ENCODE measurements at regions not wholly inside any gene's neighbourhood (a gene's known extent, or its start where the extent isn't known, plus 50 kb on each side); places are given as distances from the start of the nearest gene placed in this dataset.

DNA sequence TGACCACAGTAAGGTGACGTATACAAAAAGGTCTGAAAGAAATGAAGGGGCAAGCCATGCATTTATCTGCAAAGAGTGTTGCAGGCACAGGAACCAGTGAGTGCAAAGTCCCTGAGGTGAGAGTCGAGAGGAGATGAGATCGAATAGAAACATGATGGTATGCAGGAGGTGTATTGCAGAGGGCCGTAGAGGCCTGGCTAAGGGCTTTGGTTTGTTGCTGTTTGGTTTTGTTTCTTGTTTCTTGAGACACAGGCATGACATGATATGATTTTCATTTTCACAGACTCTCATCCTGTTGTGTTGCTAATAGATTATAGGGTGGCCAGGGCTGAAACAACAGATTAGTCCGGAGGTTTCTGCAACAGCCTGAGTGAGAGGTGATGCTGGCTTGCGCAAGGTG, 80.4 kb downstream of the HSPH1 start:
- DNase-seq = no peak

DNA sequence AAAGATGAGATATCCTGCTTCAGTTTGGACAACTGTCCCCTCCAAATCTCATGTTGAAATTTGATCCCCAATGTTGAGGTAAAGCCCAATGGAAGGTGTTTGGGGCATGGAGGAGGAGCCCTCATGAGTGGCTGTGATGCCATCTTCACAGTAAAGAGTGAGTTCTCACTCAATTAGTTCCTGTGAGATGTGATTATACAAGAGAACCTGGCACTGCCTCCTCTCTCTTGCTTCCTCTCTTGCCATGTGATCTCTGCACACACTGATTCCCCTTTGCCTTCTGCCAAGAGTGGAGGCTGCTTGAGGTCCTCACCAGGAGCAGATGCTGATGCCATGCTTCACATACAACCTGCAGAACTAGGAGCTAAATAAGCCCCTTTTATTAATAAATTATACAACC, 86.9 kb downstream of the HSPH1 start:
- no peak for DNase-seq

DNA sequence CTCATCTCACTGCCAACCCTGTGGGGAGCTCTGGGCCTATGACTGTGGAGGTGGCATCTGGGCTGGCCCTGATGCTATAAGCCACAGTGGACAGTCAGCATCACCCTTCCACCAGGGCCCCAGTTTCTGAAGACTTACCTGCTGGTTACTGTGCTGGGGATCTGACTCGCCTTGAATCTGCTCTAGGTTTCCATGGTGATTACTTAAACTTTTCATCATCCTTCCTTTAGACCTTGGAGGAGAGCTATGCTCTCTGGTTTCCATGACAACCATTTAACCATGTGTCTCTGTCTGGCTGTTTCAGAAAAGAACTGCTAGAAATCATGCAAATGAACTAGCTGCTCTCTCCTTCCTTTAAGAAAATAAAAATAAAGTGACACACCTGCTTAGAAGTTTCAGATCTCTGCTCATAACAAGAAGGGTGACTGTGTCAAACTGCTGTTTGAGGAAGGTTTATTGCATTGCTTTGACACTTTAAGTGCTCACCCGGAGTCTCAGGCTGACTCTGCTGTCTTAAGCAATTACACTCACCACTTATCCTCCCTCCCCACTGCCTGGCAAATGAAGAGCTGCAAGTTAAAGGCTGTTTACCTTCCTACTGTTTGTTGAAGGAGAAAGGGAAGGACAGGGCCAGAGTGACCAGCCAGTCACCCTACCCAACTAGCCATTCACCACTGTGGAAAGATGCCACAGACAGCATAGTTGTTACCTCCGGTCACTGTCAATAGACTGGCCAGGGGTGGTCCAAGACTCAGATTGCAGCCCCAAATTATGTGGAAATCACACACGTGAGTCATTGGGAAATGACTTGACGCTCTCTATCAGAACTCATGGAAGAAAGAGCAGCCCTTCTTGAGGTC, 87.6 kb downstream of the HSPH1 start:
- DNase-seq = no peak

DNA sequence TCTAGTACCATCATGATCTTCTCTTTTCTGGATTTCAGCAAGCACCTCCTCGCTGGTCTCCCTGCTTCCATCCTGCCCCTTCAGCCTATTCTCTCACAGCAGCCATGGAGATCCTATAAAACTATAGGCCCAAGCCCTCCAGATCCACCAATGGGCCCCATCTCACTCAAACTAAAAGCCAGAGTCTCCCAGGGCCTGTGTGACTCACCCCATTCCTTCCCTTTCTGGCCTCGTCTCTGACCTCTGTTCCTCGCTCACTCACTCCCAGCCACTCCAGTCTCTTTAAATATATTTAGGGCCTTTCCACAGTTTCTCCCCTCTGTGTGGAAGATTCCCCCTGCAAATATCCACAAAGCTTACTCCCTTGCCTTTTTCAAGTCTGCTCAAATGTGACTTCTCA, 89.7 kb downstream of the HSPH1 start:
- DNase-seq = no peak

DNA sequence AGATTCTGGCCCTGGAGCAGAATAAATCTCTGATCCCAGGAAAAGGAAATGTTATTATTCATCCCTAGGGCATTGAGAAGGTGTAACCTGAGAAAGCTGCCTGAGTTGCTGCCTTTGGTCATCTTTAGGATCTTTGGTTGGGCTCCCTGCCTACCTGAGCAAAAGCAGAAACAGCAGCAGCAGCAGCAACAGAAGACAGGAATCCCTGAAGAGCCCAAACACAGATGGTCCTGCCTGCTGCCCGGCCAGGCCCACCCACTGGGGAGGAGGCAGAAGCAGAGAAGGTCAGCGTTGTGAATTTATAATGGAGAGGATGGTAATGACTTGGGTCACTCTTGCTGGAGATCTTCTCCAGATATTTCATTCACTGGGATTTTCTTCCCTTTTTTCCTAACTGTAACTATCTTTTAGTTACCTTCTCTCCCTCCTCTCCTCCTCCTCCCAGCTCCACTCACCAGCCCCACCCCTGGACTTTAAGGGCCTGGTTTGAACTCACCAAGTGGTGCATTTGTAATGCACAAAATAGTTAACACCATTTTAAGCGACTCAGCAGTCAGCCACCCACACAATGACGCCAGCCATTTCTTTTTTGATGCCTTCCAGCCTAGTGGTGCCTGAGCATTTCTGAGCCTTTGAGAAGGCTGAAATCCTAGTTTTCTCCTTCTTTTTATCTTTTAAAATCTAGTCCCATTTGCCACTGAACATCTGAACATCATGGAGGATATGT, 91.7 kb downstream of the HSPH1 start:
- DNase-seq = no peak

DNA sequence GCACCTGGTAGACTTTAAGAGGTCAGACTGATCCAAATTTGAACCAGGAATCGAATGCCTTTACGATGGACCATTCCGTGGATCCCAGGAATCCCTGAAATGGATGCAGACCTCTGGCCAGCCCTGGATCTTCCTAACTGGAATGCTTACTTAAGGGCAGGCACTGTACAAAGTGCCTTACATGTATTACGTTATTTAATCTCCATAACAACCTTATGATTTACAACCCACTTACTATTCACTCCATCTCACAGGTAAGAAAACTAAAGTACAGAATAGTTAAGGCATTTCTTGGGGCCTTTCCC, 93.6 kb downstream of the HSPH1 start:
- no peak for DNase-seq

DNA sequence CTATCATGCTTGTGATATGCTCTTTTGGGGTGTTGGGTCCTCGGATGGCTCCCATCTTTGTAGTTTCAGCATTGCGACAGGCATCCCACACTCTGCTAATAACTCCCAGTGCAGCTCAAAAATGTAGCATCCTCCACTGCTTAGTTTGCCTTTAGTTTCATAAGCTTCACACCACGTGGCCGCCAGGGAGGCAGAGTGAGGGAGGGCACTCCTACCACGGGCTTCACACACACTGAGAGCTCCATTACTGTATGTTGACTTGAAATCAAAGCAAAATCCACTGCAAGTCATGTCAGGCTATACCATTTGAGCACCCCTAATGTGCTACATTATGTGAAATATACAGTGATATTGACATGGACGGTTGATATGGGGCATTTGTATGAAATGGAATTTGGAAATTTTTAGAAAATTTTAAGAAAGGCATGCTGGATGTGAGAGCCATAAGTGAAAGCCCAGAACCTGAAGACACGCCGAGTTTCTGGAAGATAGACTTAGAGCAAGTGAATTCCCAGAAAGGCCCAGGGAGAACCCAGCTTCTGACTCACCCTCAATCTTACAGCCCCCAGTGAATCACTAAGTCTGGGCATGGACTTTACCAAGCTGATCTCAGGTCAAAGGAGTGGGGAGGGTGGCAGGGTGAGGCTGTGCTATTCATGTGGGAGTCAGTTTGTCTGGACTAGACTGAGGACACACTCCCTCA, 94.1 kb downstream of the HSPH1 start:
- DNase-seq = no peak

DNA sequence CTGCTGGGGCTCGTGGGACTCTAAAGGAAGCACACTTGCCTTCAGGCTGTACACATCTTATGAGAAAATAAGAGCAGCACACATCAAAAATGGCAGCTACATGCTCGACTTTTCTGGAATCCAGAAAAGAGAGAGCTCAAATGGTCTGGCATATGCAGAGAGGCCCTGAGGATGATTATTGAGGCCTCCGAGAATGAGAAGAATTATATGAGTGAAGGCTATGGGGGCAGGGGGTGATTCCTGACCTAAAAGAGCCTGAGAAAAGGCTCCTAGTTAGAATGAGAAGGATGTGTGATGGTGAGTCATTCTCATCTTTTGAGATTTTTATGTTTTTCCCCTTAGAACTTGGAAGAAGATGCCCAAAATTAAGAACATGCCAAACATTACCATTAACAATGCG, 97.1 kb downstream of the HSPH1 start:
- DNase-seq = no peak

DNA sequence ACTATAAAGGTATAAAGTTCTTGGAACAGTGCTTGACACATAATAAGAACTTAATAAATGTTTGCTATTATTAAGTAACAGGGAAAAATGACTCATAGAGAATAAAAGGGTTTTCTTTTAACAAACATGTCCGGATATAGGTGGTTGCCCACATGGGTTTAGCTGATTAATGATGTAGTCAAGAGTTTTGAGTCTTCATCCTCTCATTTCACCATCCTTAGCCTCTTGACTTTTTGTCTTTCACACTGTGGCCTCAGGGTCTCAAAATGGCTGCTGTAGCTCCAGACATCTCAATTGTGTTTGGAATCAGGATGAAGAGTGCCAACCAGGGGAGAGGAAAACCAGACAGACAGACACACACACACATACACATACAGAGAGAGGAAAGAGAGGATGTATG, 97.9 kb downstream of the HSPH1 start:
- no peak for DNase-seq

DNA sequence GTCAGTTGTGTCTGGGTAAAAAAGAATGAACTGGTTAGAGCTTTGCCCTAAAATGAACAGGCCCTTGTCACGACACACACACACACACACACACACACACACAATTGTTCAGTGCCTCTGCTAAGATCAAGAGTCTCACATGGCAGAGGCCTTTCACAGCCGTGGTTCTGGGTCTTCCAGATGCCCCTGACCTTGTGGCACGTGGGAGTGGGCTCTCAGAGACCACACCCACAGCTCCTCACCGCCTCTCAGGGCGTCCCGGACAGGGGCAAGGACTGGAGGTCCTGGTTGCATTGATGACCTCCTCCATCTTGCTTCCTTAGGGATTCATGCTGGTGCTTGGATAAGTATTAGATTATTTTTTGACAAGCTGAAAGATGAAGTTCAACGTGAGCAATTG, 101.0 kb downstream of the HSPH1 start:
- no peak for DNase-seq

DNA sequence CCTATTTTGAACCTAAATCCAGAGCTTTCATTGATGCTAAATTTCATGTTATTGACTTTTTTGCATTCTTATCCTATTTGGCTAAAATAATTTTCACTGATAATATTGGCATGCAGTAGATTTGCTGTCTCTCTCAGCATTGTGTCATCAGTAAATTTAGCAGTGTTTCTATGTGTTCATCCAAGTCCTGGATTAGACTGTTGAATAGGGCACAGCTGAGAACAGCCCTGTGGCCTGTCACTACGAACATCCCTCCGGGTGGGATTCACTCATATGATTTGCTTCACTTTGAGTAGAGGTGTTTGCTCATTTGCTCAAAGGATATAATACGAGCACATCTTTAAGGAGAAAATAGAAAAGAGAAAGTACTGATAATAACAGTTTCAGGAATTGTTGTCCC, 101.5 kb downstream of the HSPH1 start:
- DNase-seq = no peak

DNA sequence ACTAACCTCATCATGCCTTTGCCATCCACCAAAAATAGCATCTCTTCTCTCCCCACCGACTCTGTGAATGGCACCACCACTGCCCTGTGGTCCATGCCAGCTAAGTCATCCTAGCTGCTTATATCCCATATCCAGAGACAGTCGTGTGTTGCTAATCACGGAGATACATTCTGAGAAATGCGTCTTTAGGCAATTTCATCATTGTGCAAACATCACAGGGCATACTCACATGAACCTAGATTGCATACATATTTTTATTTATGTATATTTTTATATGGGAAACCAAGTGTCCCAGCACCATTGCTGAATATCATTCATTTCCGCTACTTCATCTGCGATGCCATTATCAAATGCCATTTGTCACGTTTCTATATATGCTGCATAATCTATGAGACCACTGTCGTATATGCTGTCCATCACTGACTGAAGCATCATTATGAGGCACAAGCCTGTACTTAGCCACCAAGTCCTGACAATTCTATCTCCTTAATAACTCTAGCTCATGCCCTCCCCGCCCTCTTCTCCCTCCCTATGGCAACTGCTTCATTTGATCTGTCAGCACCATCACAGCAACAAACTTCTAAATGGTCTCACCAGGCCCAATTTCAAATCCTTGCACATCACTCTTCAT, 104.2 kb downstream of the HSPH1 start:
- no peak for DNase-seq

DNA sequence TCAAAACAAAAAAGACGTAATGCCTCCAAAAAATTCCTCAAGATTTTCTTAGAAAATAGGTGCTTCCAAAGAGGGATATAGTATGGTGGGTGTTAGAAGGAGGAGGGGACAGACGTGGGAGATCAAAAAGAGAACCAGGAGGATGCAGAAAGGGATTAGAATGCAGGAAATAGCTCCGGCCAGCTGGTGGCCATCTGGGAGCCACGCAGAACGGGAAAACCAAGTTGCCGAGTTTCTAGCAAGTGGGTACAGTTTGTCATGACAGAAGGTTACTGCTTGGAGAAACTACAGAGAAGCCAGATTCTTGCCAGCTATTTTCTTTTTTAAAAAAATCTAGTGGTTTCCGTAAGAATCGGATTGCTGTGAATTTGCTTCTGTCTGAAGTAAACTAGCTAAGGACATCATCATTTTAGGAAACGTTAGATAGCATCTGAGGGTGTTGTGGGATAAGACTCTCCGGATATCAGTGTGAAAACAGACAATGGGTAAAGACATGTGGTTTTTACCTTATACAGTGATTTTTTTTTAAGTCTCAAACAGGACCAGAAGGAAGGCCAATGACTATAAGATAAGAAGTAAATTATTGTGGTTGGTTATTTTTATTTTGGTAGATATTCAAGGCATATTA, 104.9 kb downstream of the HSPH1 start:
- DNase-seq = no peak

DNA sequence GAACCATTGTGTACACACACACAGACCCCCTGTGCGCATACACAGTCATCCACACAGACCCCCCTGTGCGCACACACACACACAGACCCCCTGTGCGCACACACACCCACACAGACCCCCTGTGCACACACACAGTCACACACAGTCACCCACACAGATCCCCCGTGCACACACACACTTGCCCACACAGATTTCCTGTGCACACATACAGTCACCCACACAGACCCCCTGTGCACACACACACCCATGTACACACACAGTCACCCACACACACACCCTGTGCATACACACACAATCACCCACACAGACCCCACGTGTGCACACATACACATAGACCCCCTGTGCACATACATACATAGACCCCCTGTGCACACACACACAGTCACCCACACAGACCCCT, 106.1 kb downstream of the HSPH1 start:
- no peak for DNase-seq

DNA sequence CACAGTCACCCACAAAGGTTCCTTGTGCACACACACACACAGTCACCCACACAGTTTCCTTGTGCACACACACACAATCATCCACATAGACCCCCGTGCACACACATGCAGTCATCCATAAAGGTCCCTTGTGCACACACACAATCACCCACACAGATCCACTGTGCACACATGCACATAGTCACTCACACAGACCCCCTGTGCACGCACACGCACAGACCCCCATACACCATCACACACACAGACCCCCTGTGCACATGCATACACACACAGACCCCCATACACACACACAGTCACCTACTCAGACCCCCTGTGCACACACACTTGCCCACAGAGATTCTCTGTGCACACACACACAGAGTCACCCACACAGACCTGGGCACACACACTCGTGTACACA, 107.1 kb downstream of the HSPH1 start:
- DNase-seq = no peak

DNA sequence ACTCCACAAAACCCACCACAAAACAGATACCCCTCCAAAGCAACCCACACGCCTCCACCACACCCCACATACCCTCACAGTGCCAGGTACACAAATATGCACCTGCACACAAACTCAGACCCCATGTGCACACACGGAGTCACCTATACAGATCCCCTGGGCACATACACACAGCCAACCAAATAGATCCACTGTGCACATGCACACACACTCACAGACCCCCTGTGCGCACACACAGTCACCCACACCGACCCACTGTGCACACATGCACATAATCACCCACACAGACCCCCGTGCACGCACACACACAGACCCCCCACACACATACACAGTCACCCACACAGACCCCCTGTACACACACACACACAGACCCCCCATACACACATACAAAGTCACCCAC, 107.8 kb downstream of the HSPH1 start:
- DNase-seq = no peak

DNA sequence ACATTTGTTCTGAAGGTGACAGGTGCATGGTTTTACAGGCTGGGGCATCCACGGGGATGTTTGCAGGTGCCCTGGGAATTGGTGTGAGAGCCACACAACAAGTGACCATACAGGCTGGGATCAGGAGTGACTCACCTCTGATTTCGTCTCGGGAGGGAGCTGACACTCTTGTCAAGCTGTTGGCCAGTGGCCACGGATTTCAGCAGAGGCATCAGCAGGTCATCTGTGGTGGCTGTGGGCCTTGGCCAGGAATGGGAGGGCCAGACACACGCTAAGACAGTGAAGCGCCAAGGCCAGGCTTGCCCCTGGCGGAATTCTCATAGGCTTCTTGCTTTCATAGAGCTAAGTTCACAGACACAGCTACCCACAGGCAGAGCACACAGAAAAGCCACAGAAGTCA, 108.6 kb downstream of the HSPH1 start:
- no peak for DNase-seq

DNA sequence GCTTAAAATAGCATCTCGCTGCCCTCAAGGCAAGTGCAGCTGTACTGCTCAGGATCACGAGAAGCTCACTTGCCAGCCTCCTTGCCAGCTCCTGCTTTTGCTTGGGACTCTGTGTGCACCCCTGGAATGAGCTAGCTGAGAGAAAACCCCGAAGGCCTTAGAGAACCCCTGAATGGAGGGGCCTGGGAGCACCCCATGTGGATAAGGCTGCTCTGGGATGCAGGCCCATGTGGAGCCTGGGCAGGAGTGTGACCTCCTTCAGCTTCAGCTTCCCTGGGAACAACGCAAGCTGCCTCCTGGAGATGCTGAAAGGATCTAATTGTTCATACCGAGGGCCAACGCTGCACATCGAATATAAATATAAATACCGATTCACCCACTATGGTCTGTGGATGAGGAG, 109.2 kb downstream of the HSPH1 start:
- DNase-seq = no peak

DNA sequence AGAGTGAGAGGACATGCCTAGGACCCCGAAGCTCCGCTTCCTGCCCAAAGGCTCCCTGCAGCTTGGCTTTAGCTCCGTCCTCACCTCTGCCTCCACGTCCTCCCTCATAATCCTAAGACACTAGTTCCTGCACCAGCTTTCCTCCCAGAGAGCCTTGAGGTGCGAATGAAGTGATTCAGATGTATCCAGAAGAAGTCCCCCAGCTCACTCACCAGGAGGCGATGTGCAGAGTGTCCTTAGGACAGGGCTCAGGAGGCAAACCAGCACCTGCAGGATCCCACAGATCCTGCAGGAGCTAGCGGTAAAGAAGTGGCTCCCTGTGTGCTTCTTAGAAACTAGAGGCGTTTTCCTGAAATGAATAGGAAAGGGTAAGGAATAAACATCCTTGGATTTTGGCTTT, 109.7 kb downstream of the HSPH1 start:
- no peak for DNase-seq

DNA sequence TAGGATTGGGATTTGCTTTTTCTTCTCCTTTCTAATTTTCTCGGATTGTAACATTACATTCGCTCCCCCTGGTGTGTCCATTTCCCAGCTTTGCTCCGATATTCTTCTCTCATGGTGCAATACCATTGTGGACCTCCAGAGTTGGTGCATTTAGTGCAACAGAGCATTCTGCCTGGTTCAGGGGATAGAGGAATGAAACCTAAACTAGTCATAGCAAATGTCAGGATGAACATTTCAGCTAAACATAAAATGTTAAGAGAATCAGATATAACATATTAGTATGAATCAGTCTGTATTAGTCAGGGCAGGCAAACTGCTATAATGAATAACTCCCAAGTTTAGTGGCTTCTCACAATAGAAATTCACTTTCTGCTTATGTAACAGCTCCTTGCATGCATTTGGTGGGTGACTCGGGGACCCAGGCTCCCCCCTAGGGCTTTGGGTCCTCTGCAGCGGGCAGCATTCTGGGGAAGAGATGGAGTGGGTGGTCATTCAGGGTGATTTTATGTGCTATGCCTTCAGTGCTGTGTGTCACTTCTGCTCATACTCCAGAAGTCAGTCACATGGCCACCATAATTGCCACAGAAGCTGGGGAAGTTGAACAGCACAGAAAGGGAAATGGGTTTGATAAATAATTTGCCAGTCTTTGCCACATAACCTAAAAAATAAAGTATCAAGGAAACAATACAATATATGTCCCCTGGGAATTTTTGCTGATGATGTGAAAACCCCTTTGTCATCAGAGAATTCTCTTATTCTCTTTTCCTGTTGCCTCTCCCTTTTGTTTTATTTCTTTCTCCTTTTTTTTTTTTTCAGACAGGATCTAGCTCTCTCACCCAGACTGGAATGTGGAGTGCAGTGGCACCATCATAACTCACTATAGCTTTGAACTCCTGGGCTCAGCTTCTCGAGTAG, 111.0 kb downstream of the HSPH1 start:
- DNase-seq = no peak

DNA sequence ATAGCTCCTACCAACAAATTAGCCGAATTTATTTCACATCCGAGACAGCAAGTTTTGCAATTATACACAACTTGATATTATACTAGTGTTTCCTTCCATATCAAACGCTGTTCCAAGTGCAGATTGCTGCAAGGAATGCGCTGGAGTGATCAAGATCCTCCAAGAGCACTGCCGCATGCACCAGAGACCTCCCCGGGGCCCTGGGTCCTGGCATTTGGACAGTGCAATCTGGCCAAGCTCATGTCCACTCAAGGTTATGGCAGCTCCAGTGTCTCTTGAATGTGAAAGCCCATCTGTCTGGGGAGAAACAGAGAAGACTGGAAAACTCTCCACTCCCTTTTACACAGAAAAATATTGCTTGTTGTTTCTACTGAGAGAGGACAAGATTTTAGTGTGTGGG, 111.9 kb downstream of the HSPH1 start:
- no peak for DNase-seq

Measured in left kidney (tissue), 1 donor.